ENCODE measurements at regions not wholly inside any gene's neighbourhood (a gene's known extent, or its start where the extent isn't known, plus 50 kb on each side); places are given as distances from the start of the nearest gene placed in this dataset.
"Not testable (repeated sequence)": the region's sequence is repeated elsewhere in the genome, so short reads cannot be mapped to it uniquely, and the experiment has no call there.

DNA sequence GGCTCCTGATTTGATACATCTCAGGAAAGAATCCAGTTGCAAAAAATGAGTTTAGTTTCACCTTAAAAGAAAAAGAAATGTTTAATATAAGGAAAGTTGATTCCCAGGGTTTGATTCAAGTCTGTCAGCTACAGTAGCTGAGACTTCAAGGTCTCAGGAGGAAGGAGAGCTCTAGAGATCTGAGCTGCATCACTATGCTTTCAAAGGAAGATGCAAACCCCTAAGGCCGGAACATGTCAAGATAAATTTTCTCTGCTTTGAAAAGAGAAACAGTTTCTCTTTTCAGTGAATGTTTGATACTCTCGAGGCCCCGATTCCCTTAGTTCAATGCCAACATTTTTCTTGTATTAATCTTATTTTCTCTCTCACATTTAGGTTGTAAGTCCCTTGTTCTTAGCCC, 128.6 kb downstream of the RGPD3 start:
- no peak for DNase-seq

- DNase-seq = no peak
These were observed 129.1 kb downstream of the RGPD3 start for GRCh38 chr2:106339132-106339531.

DNA sequence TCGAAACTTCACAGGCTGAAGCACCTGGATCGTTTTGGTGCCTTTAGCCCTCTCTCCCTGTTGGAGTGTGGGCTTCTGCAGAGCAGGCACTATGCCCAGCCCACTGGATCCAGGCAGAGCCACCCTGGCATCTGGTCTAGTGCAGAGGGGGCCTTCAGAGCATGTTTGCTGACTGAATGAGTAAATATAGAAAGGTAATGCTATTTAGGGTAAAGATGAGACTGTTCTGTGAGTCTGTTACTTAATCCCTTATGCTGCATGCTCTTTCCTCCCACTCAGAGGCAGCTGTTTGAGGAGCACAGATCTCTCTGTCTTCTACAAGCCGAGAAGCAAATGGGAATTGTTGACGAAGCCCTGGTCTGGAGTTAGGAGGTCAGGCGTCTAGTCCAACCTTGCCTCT, 130.2 kb downstream of the RGPD3 start:
- DNase-seq = no peak

- no peak for DNase-seq
These were observed 131.5 kb downstream of the RGPD3 start for GRCh38 chr2:106336737-106337136.

DNA sequence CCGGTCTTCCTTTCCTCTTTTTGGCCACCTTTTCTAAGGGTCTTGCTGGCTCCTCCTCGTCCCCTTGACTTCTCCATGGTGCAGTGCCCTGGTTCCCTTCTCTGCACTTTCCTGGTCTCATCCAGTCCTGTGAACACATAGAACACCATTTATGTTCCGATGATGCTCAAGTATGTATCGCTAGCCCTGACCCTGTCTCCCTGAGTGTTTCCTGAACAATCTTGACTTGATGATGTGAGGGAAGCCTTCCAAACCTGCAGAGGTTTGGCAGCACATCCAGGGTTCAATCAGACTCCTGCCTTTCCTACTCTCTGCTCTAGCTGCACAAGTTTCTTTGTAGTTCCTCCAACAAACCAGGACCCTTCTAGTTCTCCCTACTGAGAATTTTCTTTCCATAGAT, 132.1 kb downstream of the RGPD3 start:
- DNase-seq = no peak

DNA sequence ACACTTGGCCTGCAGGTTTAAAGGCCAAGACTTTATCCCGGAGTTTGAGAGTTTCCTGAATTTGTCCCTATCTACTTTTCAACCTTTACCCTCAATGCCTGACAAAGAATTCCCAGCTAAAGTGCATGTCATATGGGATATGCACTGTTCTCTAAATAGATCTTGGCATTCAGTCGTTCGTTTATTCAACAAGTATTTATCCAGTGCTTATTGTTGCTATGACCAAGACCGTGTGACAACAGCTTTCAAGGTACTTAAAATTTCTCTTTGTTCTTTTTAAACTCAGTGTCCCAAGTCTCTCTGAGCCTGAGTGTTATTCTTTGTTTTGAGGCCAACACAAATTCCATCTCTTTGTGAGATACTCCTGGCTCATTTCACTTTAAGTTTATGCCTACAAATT, 133.4 kb downstream of the RGPD3 start:
- no peak for DNase-seq

GRCh38 chr2:106333253-106333873, 134.8 kb downstream of the RGPD3 start:
- DNase-seq = not testable (repeated sequence)

DNA sequence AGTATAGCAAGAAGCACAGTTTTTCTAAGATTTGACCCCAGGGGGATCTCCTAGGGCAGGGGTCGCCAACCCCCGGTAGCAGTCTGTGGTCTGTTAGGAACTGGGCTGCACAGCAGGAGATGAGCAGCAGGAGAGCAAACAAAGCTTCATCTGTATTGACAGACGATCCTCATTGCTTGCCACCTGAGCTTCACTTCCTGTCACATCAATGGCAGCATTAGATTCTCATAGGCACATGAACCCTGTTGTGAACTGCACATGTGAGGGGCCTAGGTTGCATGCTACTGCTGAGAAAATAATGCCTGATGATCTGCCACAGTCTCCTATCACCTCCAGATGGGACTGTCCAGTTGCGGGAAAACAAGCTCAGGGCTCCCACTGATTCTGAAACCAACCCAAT, 136.2 kb downstream of the RGPD3 start:
- no peak for DNase-seq

- not testable (repeated sequence) for DNase-seq
These were observed 136.5 kb upstream of the UXS1 start for GRCh38 chr2:106330384-106331261.

DNA sequence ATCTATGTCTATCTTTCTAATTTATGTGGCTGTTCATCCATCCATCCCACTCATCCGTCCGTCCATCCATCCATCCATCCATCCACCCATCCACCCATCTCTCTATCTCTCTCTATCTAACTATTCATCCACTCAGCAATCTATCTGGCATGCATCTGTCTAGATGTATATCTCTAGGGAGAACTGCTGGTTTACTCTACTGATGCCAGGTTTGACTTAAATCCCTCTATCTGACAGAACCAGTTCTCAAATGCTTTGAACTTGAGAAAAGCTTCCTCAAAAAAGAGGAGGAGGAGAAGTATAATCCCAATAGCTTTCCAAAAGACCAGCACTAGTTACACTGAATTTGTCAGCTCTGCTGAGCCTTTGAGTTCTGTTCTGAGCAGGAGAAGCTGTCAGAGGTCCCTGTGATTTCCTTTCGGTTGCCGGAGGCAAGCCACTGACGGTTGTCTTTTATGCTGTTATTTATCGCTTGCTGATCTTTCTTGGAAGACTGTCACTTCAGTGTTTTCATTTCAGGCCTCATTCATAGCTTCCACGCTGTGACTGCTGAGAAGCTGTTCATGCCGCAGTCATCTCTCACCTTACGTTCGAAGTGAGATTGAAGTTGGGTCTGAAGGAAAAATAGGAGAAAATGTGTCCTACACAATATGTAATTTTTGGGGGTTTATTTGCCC, 129.4 kb upstream of the UXS1 start:
- no peak for DNase-seq

DNA sequence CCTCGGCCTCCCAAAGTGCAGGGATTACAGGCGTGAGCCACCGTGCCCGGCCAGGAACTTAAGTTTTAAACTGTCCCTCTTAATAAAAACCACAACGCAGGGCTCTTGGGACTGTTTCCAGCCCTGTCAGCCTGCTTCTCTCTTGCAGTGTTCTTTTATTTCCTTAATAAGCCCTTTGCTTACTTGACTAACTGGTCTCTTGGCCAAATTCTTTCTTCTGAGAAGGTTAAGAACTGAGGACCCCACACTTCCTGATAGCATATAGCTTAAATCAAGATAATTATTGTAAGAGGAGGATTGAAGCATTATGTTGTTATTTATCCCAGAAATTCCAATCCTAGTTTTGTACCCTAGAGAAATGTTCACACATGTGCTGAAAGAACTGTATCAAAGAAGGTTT, 128.2 kb upstream of the UXS1 start:
- no peak for DNase-seq

DNA sequence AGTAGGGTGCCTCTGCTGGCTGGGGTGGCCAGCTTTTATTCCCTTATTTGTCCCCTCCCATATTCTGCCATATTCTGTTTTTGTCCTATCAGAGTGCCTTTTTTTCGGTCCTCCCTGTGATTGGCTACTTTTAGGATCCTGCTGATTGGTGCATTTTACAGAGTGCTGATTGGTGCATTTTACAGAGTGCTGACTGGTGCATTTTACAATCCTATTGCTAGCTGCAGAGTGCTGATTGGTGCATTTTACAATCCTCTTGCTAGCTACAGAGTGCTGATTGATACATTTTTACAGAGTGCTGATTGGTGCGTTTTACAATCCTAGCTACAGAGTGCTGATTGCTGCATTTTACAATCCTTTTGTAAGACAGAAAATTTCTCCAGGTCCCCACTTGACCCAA, 126.3 kb upstream of the UXS1 start:
- DNase-seq = not testable (repeated sequence)

GRCh38 chr2:106316915-106317314, 122.8 kb upstream of the UXS1 start:
- no peak for DNase-seq

DNA sequence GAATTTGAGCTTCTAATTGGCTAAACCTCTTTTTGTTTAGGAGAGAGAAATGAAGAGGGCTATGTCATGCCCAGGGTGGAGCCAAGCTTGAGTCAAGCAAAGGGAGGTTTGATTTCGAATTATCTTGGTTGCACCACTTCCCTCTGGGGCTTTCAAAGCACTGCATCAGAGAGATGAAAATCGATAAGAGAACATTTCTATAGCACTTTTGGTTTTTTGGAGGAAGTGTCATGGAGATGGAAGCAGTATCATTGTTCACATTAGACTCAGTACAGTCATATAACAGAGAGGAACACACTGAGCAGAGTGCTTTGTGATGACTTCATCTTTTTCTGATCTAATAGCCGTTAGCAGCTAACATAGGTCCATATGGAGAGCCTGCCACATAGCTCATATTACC, 120.3 kb upstream of the UXS1 start:
- DNase-seq = peak; percentile 49

- DNase-seq = no peak
These were observed 116.9 kb upstream of the UXS1 start for GRCh38 chr2:106311041-106311370.

DNA sequence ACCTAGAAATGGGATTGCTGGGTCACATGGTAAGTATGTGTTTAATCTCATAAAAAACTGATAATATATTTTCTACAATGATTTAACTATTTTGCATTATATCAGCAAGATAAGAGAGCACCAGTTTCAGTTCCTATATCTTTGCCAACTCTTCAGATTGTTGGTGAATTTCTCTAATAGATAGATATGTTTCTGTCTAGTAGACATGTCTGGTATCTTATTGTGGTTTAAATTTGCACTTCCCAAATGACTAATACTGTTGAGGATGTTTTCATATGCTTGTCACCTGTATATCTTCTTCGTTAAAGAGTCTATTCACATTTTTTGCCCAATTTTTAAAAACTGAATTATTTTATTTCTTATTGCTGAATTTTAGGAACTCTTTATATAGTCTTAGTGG, 113.8 kb upstream of the UXS1 start:
- no peak for DNase-seq

DNA sequence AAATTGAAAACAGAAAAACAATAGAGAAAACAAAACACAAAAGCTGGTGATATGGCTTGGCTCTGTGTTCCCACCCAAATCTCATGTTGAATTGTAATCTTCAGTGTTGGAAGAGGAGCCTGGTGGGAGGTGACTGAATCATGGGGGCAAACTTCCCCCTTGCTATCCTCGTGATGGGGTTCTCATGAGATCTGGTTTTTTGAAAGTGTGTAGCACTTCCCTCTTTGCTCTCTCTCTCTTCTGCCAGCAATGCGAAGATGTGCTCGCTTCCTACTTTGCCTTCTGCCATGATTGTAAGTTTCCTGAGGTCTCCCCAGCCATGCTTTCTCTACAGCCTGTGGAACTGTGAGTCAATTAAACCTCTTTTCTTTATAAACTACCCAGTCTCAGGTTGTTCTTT, 112.3 kb upstream of the UXS1 start:
- DNase-seq = no peak

- no peak for DNase-seq
These were observed 110.6 kb upstream of the UXS1 start for GRCh38 chr2:106304612-106305184.

GRCh38 chr2:106299696-106300095, 105.6 kb upstream of the UXS1 start:
- no peak for DNase-seq

- no peak for DNase-seq
These were observed 102.2 kb upstream of the UXS1 start for GRCh38 chr2:106296182-106296815.

DNA sequence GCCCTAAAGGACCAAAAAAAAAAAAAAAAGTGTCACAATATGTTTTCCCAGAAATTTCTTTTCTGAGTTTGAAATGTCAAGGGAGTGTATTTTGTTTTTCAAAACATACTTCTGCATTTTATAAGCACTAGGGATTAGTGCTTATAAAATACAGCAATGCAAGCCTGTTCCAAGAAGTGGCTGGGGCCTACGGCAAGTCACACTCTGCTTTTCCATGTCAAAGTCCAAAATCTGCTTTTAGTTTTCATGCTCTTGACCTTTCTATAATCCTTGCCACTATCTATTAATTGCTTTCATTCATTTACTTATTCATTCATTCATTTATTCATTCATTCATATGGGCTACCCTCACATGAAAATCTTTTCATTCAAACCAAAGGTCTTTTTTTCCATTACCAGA, 100.1 kb upstream of the UXS1 start:
- no peak for DNase-seq

GRCh38 chr2:106293271-106293783, 99.2 kb upstream of the UXS1 start:
- no peak for DNase-seq

GRCh38 chr2:106292627-106293026, 98.5 kb upstream of the UXS1 start:
- no peak for DNase-seq

Measured in SIG-M5 (cell line).